ENCODE measurements at regions not wholly inside any gene's neighbourhood (a gene's known extent, or its start where the extent isn't known, plus 50 kb on each side); places are given as distances from the start of the nearest gene placed in this dataset.

- Histone ChIP-seq H3K36me3 (replicated peaks in 1 of 2; ENCODE audit: control insufficient read depth in 1 of 2, insufficient read depth in 2 of 2, low read length in 2 of 2) (no peaks in the 10 kb centered on the region), H3K4me3 (replicated peaks in 1 of 3; ENCODE audit: insufficient read depth in 1 of 3, low read depth in 2 of 3, low read length in 3 of 3) (peak overlapping the region; percentile 71 to 83 (median 82)), H3K9me3 (ENCODE audit: low read length) (no peaks in the 10 kb centered on the region; the same call in 1 of the 2 replicates), H2AFZ (ENCODE audit: low read length) (no peak overlapping the region), H3K79me2 (ENCODE audit: insufficient read depth, low read length) (no peaks in the 10 kb centered on the region), H3K27me3 (ENCODE audit: control insufficient read depth in 1 of 2, insufficient read depth in 2 of 2, low read length in 2 of 2) (0 out of 5 replicates have a peak, but pooled peaks cover 0 to 2% of the 10 kb centered on the region in 2 experiments), H3K27ac (ENCODE audit: extremely low read length, insufficient read depth, low read length) (no peak overlapping the region), H3K4me2 (ENCODE audit: low read depth, low read length) (peak overlapping the region; percentile 95), H3K4me1 (ENCODE audit: insufficient read depth, low read length) (peaks cover 45% of the 10 kb centered on the region), H3K9ac (ENCODE audit: insufficient read depth, low read depth, low read length) (peak overlapping the region; percentile 49), H4K20me1 (ENCODE audit: insufficient read depth, low read length) (no peaks in the 10 kb centered on the region)
- intact Hi-C loops (cut with micrococcal nuclease; ENCODE audit: unreplicated experiment): loop anchor here (1.0 kb wide), 1 partner anchor 21 kb away; no protein-coding TSS in a partner anchor
- CTCF ChIA-PET (ENCODE audit: low intra/inter-chr PET ratio, low total read pairs): no interaction called here
- 2% methylated on average over 15 of the region's 25 CpGs for WGBS (ENCODE audit: low lambda C conversion rate)
- in situ Hi-C loops (cut with HindIII; ENCODE audit: extremely low pct_ligation_motif_present, low pct_unique_long_range_greater_than_20kb): no loop called here
- peak; percentile 7; the same call in 2 of the 3 replicates for ATAC-seq
- FAIRE-seq: no peak
- POLR2A ChIA-PET: interaction anchor here (1.2 kb wide), 1 partner anchor 10 kb away, joined by 5 read pairs; no protein-coding TSS in a partner anchor
- DNase-seq (ENCODE audit: low spot score): no peak
- BruUV-seq (replicated peaks): no TSS peak
- no peak for TF ChIP-seq ZNF136 (CRISPR knock-in tag; IDR thresholded peaks at IDR 0.05; ENCODE audit: low read depth)
- no peak for TF ChIP-seq KLF9 (CRISPR knock-in tag; IDR thresholded peaks at IDR 0.05; ENCODE audit: low read depth)
- no peak for TF ChIP-seq NFE2 (CRISPR knock-in tag; IDR thresholded peaks at IDR 0.05)
- no peak for TF ChIP-seq ZC3H4 (CRISPR knock-in tag; IDR thresholded peaks at IDR 0.05; ENCODE audit: borderline replicate concordance)
- no peak for TF ChIP-seq TBX3 (IDR thresholded peaks at IDR 0.05; ENCODE audit: borderline replicate concordance)
- no peak for TF ChIP-seq PAXIP1 (CRISPR knock-in tag; conservative IDR thresholded peaks at IDR 0.05)
- TF ChIP-seq ZC3H13 (CRISPR knock-in tag; IDR thresholded peaks at IDR 0.05): no peak
- no peak for TF ChIP-seq REXO4 (CRISPR knock-in tag; IDR thresholded peaks at IDR 0.05; ENCODE audit: borderline replicate concordance)
- no peak for TF ChIP-seq ZNF598 (CRISPR knock-in tag; IDR thresholded peaks at IDR 0.05; ENCODE audit: borderline replicate concordance)
- TF ChIP-seq ASH2L (IDR thresholded peaks at IDR 0.05; ENCODE audit: insufficient read length, low read depth, low read length): peak; percentile 30
- peak; percentile 33; the same call in 1 of the 2 replicates for TF ChIP-seq CTCF (CRISPR knock-in tag; IDR thresholded peaks at IDR 0.05)
- no peak for TF ChIP-seq NBN (conservative IDR thresholded peaks at IDR 0.05)
- TF ChIP-seq KDM1A (CRISPR knock-in tag; IDR thresholded peaks at IDR 0.05): no peak
- no peak for TF ChIP-seq ZNF251 (CRISPR knock-in tag; IDR thresholded peaks at IDR 0.05)
- no peak for TF ChIP-seq RAD21 (CRISPR knock-in tag; IDR thresholded peaks at IDR 0.05)
- no peak for TF ChIP-seq NR3C1 (CRISPR knock-in tag; IDR thresholded peaks at IDR 0.05)
- 0 out of 2 replicates have a peak, but pooled peaks have one; percentile 14 for TF ChIP-seq EED (CRISPR knock-in tag; IDR thresholded peaks at IDR 0.05)
- no peak for TF ChIP-seq ZNF138 (CRISPR knock-in tag; IDR thresholded peaks at IDR 0.05; ENCODE audit: low read depth)
- TF ChIP-seq EP300 (IDR thresholded peaks at IDR 0.05; ENCODE audit: low read depth in 2 of 2, low read length in 2 of 2): no peak
- no peak for TF ChIP-seq EP300 (CRISPR knock-in tag; IDR thresholded peaks at IDR 0.05; ENCODE audit: borderline replicate concordance)
- no peak for TF ChIP-seq SKI (IDR thresholded peaks at IDR 0.05; ENCODE audit: partially characterized antibody)
These were observed 51.4 kb upstream of the DAB2IP start for GRCh38 chr9:121599872-121600585.
